Caco-2 (cell line): ENCODE measurements at regions not wholly inside any gene's neighbourhood (a gene's known extent, or its start where the extent isn't known, plus 50 kb on each side); places are given as distances from the start of the nearest gene placed in this dataset.
"Not testable (repeated sequence)": the region's sequence is repeated elsewhere in the genome, so short reads cannot be mapped to it uniquely, and the experiment has no call there.

Experiments used
- BruUV-seq: library from RNA; stranded (reverse); fragments of 400-500 nt; replicated peaks from 2 replicates; lab custom pipeline; 2021; lab: Mats Ljungman, UMichigan
- CTCF ChIA-PET: fragments of 300-600 bp; sonication (Branson Sonifier 250); formaldehyde crosslinking; loops from one replicate; lab custom pipeline; 2022; ENCODE audit warnings: antibody characterized with exemption; lab: Charles Lee
- POLR2A ChIA-PET: fragments of 300-600 bp; sonication (Branson Sonifier 250); formaldehyde crosslinking; loops from one replicate; lab custom pipeline; 2022; ENCODE audit warnings: antibody characterized with exemption; lab: Charles Lee
- DNase-seq, 2 experiments: peaks; one replicate each; pipeline versions ENCODE4 v3.0.0 to v3.0.0-alpha.2; 2020 to 2022
- H3K27me3 ChIP-seq: replicated peaks from 2 replicates; pipeline ENCODE4 v1.6.0; 2011; ENCODE audit warnings: low read length; ENCODE audit not compliant: control insufficient read depth, insufficient read depth
- H3K36me3 ChIP-seq: 2 replicates; pipeline ENCODE4 v1.5.1; 2011; ENCODE audit warnings: low read length; ENCODE audit not compliant: control insufficient read depth, insufficient read depth
- H3K4me1 ChIP-seq: fragments of 250-450 bp; sonication (Bioruptor Pico); 2 replicates; pipeline ENCODE4 v1.5.1; 2020; ENCODE audit warnings: mild to moderate bottlenecking
- H3K4me3 ChIP-seq: 2 replicates; pipeline ENCODE4 v1.5.1; 2011; ENCODE audit warnings: low read depth, mild to moderate bottlenecking, control low read depth, low read length
- H3K9me3 ChIP-seq: fragments of 250-450 bp; sonication (Bioruptor Pico); 2 replicates; pipeline ENCODE4 v1.5.1; 2020; ENCODE audit warnings: mild to moderate bottlenecking, moderate library complexity
- H3K27ac Mint-ChIP-seq: one replicate; pipeline ENCODE4 v1.8.0; 2022; ENCODE audit warnings: mixed read lengths; ENCODE audit not compliant: unreplicated experiment
- H3K27me3 Mint-ChIP-seq: one replicate; pipeline ENCODE4 v1.8.0; 2022; ENCODE audit warnings: mixed read lengths; ENCODE audit not compliant: insufficient read depth, unreplicated experiment
- H3K36me3 Mint-ChIP-seq: one replicate; pipeline ENCODE4 v1.8.0; 2022; ENCODE audit warnings: mild to moderate bottlenecking, mixed read lengths; ENCODE audit not compliant: insufficient read depth, unreplicated experiment
- H3K4me1 Mint-ChIP-seq: one replicate; pipeline ENCODE4 v1.8.0; 2022; ENCODE audit warnings: low read depth, mixed read lengths; ENCODE audit not compliant: unreplicated experiment
- H3K4me3 Mint-ChIP-seq: one replicate; pipeline ENCODE4 v1.8.0; 2022; ENCODE audit warnings: mild to moderate bottlenecking, moderate library complexity, mixed read lengths; ENCODE audit not compliant: unreplicated experiment
- H3K9me3 Mint-ChIP-seq: one replicate; pipeline ENCODE4 v1.8.0; 2022; ENCODE audit warnings: mixed read lengths; ENCODE audit not compliant: unreplicated experiment
- intact Hi-C: fragments of 100-400 bp; cut with micrococcal nuclease; formaldehyde crosslinking; loops from one replicate; pipeline ENCODE4 v1.10.0; 2022; ENCODE audit not compliant: unreplicated experiment
- TF ChIP-seq, protein P1 (sequence below), 2 experiments: fragments of 200-600 bp in 1 of 2; IDR thresholded peaks; 1 replicate in 1 of 2; 2 replicates in 1 of 2; pipeline versions ENCODE4 v1.5.1 to v1.8.0; 2011 to 2022; ENCODE audit warnings: antibody characterized with exemption in 1 of 2, control low read depth in 1 of 2, inconsistent platforms in 1 of 2, low read depth in 1 of 2, low read length in 1 of 2, mild to moderate bottlenecking in 1 of 2, moderate library complexity in 1 of 2; ENCODE audit not compliant: insufficient read depth in 1 of 2, severe bottlenecking in 1 of 2, unreplicated experiment in 1 of 2

GRCh38 chr3:146359841-146360240, 108.9 kb upstream of the PLSCR4 start:
- H3K4me3 Mint-ChIP-seq = no peak overlapping the region
- ChIA-PET POLR2A (no interaction called here), CTCF (no interaction called here)
- no peak overlapping the region for H3K27ac Mint-ChIP-seq
- no peaks in the 10 kb centered on the region for H3K36me3 Mint-ChIP-seq
- BruUV-seq = no TSS peak
- Histone ChIP-seq H3K27me3 (no peaks in the 10 kb centered on the region), H3K9me3 (no peaks in the 10 kb centered on the region), H3K4me1 (no peaks in the 10 kb centered on the region), H3K4me3 (no peak overlapping the region), H3K36me3 (no peaks in the 10 kb centered on the region)
- TF ChIP-seq, protein P1, sequence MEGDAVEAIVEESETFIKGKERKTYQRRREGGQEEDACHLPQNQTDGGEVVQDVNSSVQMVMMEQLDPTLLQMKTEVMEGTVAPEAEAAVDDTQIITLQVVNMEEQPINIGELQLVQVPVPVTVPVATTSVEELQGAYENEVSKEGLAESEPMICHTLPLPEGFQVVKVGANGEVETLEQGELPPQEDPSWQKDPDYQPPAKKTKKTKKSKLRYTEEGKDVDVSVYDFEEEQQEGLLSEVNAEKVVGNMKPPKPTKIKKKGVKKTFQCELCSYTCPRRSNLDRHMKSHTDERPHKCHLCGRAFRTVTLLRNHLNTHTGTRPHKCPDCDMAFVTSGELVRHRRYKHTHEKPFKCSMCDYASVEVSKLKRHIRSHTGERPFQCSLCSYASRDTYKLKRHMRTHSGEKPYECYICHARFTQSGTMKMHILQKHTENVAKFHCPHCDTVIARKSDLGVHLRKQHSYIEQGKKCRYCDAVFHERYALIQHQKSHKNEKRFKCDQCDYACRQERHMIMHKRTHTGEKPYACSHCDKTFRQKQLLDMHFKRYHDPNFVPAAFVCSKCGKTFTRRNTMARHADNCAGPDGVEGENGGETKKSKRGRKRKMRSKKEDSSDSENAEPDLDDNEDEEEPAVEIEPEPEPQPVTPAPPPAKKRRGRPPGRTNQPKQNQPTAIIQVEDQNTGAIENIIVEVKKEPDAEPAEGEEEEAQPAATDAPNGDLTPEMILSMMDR (IDR thresholded peaks at IDR 0.05; ENCODE audit: insufficient read depth in 1 of 2, low read depth in 1 of 2, low read length in 1 of 2, severe bottlenecking in 1 of 2, unreplicated experiment in 1 of 2) = no peak
- no peak for DNase-seq
- peaks cover 2% of the 10 kb centered on the region for H3K4me1 Mint-ChIP-seq
- intact Hi-C loops = no loop called here
- peaks cover 15% of the 10 kb centered on the region for H3K9me3 Mint-ChIP-seq
- H3K27me3 Mint-ChIP-seq = no peaks in the 10 kb centered on the region

- H3K36me3 Mint-ChIP-seq, H3K27me3 ChIP-seq, H3K27me3 Mint-ChIP-seq, DNase-seq, H3K4me1 ChIP-seq, intact Hi-C loops, CTCF ChIA-PET, H3K27ac Mint-ChIP-seq, POLR2A ChIA-PET, BruUV-seq, H3K36me3 ChIP-seq, H3K4me3 Mint-ChIP-seq, H3K9me3 ChIP-seq, H3K4me3 ChIP-seq, H3K4me1 Mint-ChIP-seq: not testable (repeated sequence)
- H3K9me3 Mint-ChIP-seq = peaks cover 15% of the 10 kb centered on the region
Measured at GRCh38 chr3:146354421-146354820, 103.5 kb upstream of the PLSCR4 start.

GRCh38 chr3:146350852-146351251, 99.9 kb upstream of the PLSCR4 start:
- ChIA-PET CTCF (no interaction called here), POLR2A (no interaction called here)
- Mint-ChIP-seq H3K4me3 (no peak overlapping the region), H3K36me3 (no peaks in the 10 kb centered on the region), H3K27me3 (no peaks in the 10 kb centered on the region), H3K9me3 (peaks cover 15% of the 10 kb centered on the region), H3K4me1 (peaks cover 8% of the 10 kb centered on the region), H3K27ac (no peak overlapping the region)
- TF ChIP-seq, protein P1 (IDR thresholded peaks at IDR 0.05; ENCODE audit: insufficient read depth in 1 of 2, low read depth in 1 of 2, low read length in 1 of 2, severe bottlenecking in 1 of 2, unreplicated experiment in 1 of 2) = no peak
- no peaks in the 10 kb centered on the region for H3K9me3 ChIP-seq
- H3K4me1 ChIP-seq = no peaks in the 10 kb centered on the region
- H3K36me3 ChIP-seq = no peaks in the 10 kb centered on the region
- DNase-seq = no peak
- H3K27me3 ChIP-seq = no peaks in the 10 kb centered on the region
- H3K4me3 ChIP-seq = no peak overlapping the region
- intact Hi-C loops = no loop called here
- no TSS peak for BruUV-seq

- Mint-ChIP-seq H3K9me3 (no peaks in the 10 kb centered on the region), H3K4me1 (no peaks in the 10 kb centered on the region), H3K4me3 (no peak overlapping the region), H3K27ac (no peak overlapping the region), H3K36me3 (no peaks in the 10 kb centered on the region), H3K27me3 (no peaks in the 10 kb centered on the region)
- H3K27me3 ChIP-seq = no peaks in the 10 kb centered on the region
- H3K4me3 ChIP-seq = no peak overlapping the region
- intact Hi-C loops = no loop called here
- DNase-seq = no peak
- no TSS peak for BruUV-seq
- no peaks in the 10 kb centered on the region for H3K4me1 ChIP-seq
- ChIA-PET CTCF (no interaction called here), POLR2A (interaction anchor here (0.6 kb wide), 1 partner anchor 59 kb away, joined by 4 read pairs; no protein-coding TSS in a partner anchor)
- TF ChIP-seq, protein P1 (IDR thresholded peaks at IDR 0.05; ENCODE audit: insufficient read depth in 1 of 2, low read depth in 1 of 2, low read length in 1 of 2, severe bottlenecking in 1 of 2, unreplicated experiment in 1 of 2) = no peak
- no peaks in the 10 kb centered on the region for H3K36me3 ChIP-seq
- H3K9me3 ChIP-seq = no peaks in the 10 kb centered on the region
Measured at GRCh38 chr3:146345900-146346299, 95.0 kb upstream of the PLSCR4 start.
